ENCODE measurements at regions not wholly inside any gene's neighbourhood (a gene's known extent, or its start where the extent isn't known, plus 50 kb on each side); places are given as distances from the start of the nearest gene placed in this dataset.

- TF ChIP-seq TAF1 (IDR thresholded peaks at IDR 0.05; ENCODE audit: borderline replicate concordance, low read depth, low read length) (no peak), POLR2A (IDR thresholded peaks at IDR 0.05; ENCODE audit: low read depth, low read length) (no peak), POLR2AphosphoS5 (IDR thresholded peaks at IDR 0.05; ENCODE audit: low read depth, low read length) (no peak)
- FAIRE-seq (no peak), DNase-seq (ENCODE audit: insufficient read length) (no peak)
Observed at GRCh38 chr1:163406772-163407171, 85.0 kb downstream of the NUF2 start.

GRCh38 chr1:163408262-163408661 lies 86.5 kb downstream of the NUF2 start:
- no peak for DNase-seq (ENCODE audit: insufficient read length)
- no peak for FAIRE-seq
- TF ChIP-seq POLR2AphosphoS5 (IDR thresholded peaks at IDR 0.05; ENCODE audit: low read depth, low read length) (no peak), TAF1 (IDR thresholded peaks at IDR 0.05; ENCODE audit: borderline replicate concordance, low read depth, low read length) (no peak), POLR2A (IDR thresholded peaks at IDR 0.05; ENCODE audit: low read depth, low read length) (no peak)

GRCh38 chr1:163410073-163410999 lies 88.6 kb downstream of the NUF2 start:
- DNase-seq (ENCODE audit: insufficient read length) (no peak), FAIRE-seq (peak; percentile 42)
- no peak for TF ChIP-seq POLR2AphosphoS5 (IDR thresholded peaks at IDR 0.05; ENCODE audit: low read depth, low read length)
- no peak for TF ChIP-seq POLR2A (IDR thresholded peaks at IDR 0.05; ENCODE audit: low read depth, low read length)
- no peak for TF ChIP-seq TAF1 (IDR thresholded peaks at IDR 0.05; ENCODE audit: borderline replicate concordance, low read depth, low read length)

GRCh38 chr1:163412221-163412620 lies 90.5 kb downstream of the NUF2 start:
- DNase-seq (ENCODE audit: insufficient read length) = no peak
- TF ChIP-seq POLR2AphosphoS5 (IDR thresholded peaks at IDR 0.05; ENCODE audit: low read depth, low read length) (no peak), POLR2A (IDR thresholded peaks at IDR 0.05; ENCODE audit: low read depth, low read length) (no peak), TAF1 (IDR thresholded peaks at IDR 0.05; ENCODE audit: borderline replicate concordance, low read depth, low read length) (no peak)
- no peak for FAIRE-seq

- FAIRE-seq = peak; percentile 14
Observed at GRCh38 chr1:163414778-163415177, 93.0 kb downstream of the NUF2 start.

GRCh38 chr1:163421701-163422100 lies 99.9 kb downstream of the NUF2 start:
- DNase-seq (ENCODE audit: insufficient read length) = no peak
- no peak for FAIRE-seq
- TF ChIP-seq POLR2A (IDR thresholded peaks at IDR 0.05; ENCODE audit: low read depth, low read length) (no peak), TAF1 (IDR thresholded peaks at IDR 0.05; ENCODE audit: borderline replicate concordance, low read depth, low read length) (no peak), POLR2AphosphoS5 (IDR thresholded peaks at IDR 0.05; ENCODE audit: low read depth, low read length) (no peak)

More at GRCh38 chr1:163414778-163415177, 93.0 kb downstream of the NUF2 start:
- DNase-seq (ENCODE audit: insufficient read length) = no peak
- TF ChIP-seq TAF1 (IDR thresholded peaks at IDR 0.05; ENCODE audit: borderline replicate concordance, low read depth, low read length) (no peak), POLR2AphosphoS5 (IDR thresholded peaks at IDR 0.05; ENCODE audit: low read depth, low read length) (no peak), POLR2A (IDR thresholded peaks at IDR 0.05; ENCODE audit: low read depth, low read length) (no peak)

GRCh38 chr1:163422738-163423404 lies 101.1 kb downstream of the NUF2 start:
- DNase-seq (ENCODE audit: insufficient read length) = no peak
- TF ChIP-seq TAF1 (IDR thresholded peaks at IDR 0.05; ENCODE audit: borderline replicate concordance, low read depth, low read length) (no peak), POLR2A (IDR thresholded peaks at IDR 0.05; ENCODE audit: low read depth, low read length) (no peak), POLR2AphosphoS5 (IDR thresholded peaks at IDR 0.05; ENCODE audit: low read depth, low read length) (no peak)
- FAIRE-seq = no peak

- FAIRE-seq = no peak
- no peak for DNase-seq (ENCODE audit: insufficient read length)
- TF ChIP-seq POLR2AphosphoS5 (IDR thresholded peaks at IDR 0.05; ENCODE audit: low read depth, low read length) (no peak), TAF1 (IDR thresholded peaks at IDR 0.05; ENCODE audit: borderline replicate concordance, low read depth, low read length) (no peak), POLR2A (IDR thresholded peaks at IDR 0.05; ENCODE audit: low read depth, low read length) (no peak)
Observed at GRCh38 chr1:163426505-163427251, 104.9 kb downstream of the NUF2 start.

GRCh38 chr1:163427279-163427678 lies 105.5 kb downstream of the NUF2 start:
- no peak for FAIRE-seq

GRCh38 chr1:163436140-163436812 lies 114.5 kb downstream of the NUF2 start:
- TF ChIP-seq TAF1 (IDR thresholded peaks at IDR 0.05; ENCODE audit: borderline replicate concordance, low read depth, low read length) (no peak), POLR2AphosphoS5 (IDR thresholded peaks at IDR 0.05; ENCODE audit: low read depth, low read length) (no peak), POLR2A (IDR thresholded peaks at IDR 0.05; ENCODE audit: low read depth, low read length) (no peak)
- DNase-seq (ENCODE audit: insufficient read length) = no peak
- FAIRE-seq = no peak

More at GRCh38 chr1:163427279-163427678, 105.5 kb downstream of the NUF2 start:
- TF ChIP-seq POLR2A (IDR thresholded peaks at IDR 0.05; ENCODE audit: low read depth, low read length) (no peak), POLR2AphosphoS5 (IDR thresholded peaks at IDR 0.05; ENCODE audit: low read depth, low read length) (no peak), TAF1 (IDR thresholded peaks at IDR 0.05; ENCODE audit: borderline replicate concordance, low read depth, low read length) (no peak)
- no peak for DNase-seq (ENCODE audit: insufficient read length)

Data from GM12892 (cell line).